HEK293 (cell line): ENCODE measurements at regions not wholly inside any gene's neighbourhood (a gene's known extent, or its start where the extent isn't known, plus 50 kb on each side); places are given as distances from the start of the nearest gene placed in this dataset.

Experiments used
- FEZF1 ChIP-seq: fragments of 450-650 bp; formaldehyde crosslinking; IDR thresholded peaks from 2 replicates; pipeline ENCODE4 v1.5.1; 2016; ENCODE audit warnings: missing biosample characterization, missing genetic modification characterization
- KLF1 ChIP-seq: fragments of 450-650 bp; formaldehyde crosslinking; IDR thresholded peaks from 2 replicates; pipeline ENCODE4 v1.5.1; 2016; ENCODE audit warnings: missing biosample characterization, missing genetic modification characterization
- KLF16 ChIP-seq: fragments of 450-650 bp; formaldehyde crosslinking; IDR thresholded peaks from 2 replicates; pipeline ENCODE4 v1.5.1; 2017; ENCODE audit warnings: missing biosample characterization, missing genetic modification characterization
- ZNF707 ChIP-seq: fragments of 450-650 bp; formaldehyde crosslinking; IDR thresholded peaks from 2 replicates; pipeline ENCODE4 v1.5.1; 2016; ENCODE audit warnings: missing biosample characterization, missing genetic modification characterization
- ZSCAN23 ChIP-seq: fragments of 450-650 bp; formaldehyde crosslinking; IDR thresholded peaks from 2 replicates; pipeline ENCODE4 v1.5.1; 2016; ENCODE audit warnings: missing biosample characterization, missing genetic modification characterization
- TF ChIP-seq, protein P1 (sequence below): fragments of 450-650 bp; formaldehyde crosslinking; IDR thresholded peaks from 2 replicates; pipeline ENCODE4 v1.5.1; 2016; ENCODE audit warnings: missing biosample characterization, missing genetic modification characterization
- TF ChIP-seq, protein P2 (sequence below): fragments of 450-650 bp; formaldehyde crosslinking; IDR thresholded peaks from 2 replicates; pipeline ENCODE4 v1.5.1; 2016; ENCODE audit warnings: missing biosample characterization, missing genetic modification characterization

DNA sequence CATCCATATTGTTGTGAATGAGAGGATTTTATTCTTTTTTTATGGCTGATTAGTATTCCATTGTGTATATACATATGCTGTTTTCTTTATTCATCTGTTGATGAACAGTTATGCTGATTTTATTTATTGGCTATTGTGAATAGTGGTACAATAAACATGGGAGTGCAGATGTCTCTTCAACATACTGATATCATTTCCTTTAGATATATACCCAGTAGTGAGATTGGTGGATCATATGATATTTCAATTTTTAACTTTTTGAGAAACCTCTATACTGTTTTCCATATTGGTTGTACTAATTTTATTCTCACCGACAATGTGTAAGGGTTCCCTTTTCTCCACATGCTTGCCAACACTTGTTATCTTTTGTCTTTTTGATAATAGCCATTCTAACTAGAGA, 144.5 kb downstream of the ADCYAP1 start:
- TF ChIP-seq KLF1: no peak
- TF ChIP-seq FEZF1 (tag by site-specific recombination): no peak
- TF ChIP-seq, protein P1, sequence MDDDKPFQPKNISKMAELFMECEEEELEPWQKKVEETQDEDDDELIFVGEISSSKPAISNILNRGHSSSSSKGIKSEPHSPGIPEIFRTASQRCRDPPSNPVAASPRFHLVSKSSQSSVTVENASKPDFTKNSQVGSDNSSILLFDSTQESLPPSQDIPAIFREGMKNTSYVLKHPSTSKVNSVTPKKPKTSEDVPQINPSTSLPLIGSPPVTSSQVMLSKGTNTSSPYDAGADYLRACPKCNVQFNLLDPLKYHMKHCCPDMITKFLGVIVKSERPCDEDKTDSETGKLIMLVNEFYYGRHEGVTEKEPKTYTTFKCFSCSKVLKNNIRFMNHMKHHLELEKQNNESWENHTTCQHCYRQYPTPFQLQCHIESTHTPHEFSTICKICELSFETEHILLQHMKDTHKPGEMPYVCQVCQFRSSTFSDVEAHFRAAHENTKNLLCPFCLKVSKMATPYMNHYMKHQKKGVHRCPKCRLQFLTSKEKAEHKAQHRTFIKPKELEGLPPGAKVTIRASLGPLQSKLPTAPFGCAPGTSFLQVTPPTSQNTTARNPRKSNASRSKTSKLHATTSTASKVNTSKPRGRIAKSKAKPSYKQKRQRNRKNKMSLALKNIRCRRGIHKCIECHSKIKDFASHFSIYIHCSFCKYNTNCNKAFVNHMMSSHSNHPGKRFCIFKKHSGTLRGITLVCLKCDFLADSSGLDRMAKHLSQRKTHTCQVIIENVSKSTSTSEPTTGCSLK (tag by site-specific recombination): no peak
- no peak for TF ChIP-seq KLF16 (tag by site-specific recombination)
- TF ChIP-seq ZNF707 (tag by site-specific recombination): no peak
- TF ChIP-seq, protein P2, sequence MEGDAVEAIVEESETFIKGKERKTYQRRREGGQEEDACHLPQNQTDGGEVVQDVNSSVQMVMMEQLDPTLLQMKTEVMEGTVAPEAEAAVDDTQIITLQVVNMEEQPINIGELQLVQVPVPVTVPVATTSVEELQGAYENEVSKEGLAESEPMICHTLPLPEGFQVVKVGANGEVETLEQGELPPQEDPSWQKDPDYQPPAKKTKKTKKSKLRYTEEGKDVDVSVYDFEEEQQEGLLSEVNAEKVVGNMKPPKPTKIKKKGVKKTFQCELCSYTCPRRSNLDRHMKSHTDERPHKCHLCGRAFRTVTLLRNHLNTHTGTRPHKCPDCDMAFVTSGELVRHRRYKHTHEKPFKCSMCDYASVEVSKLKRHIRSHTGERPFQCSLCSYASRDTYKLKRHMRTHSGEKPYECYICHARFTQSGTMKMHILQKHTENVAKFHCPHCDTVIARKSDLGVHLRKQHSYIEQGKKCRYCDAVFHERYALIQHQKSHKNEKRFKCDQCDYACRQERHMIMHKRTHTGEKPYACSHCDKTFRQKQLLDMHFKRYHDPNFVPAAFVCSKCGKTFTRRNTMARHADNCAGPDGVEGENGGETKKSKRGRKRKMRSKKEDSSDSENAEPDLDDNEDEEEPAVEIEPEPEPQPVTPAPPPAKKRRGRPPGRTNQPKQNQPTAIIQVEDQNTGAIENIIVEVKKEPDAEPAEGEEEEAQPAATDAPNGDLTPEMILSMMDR: no peak
- TF ChIP-seq ZSCAN23: no peak
